H1 (cell line): ENCODE measurements at regions not wholly inside any gene's neighbourhood (a gene's known extent, or its start where the extent isn't known, plus 50 kb on each side); places are given as distances from the start of the nearest gene placed in this dataset.

Experiments used
- CTCF ChIA-PET: fragments of 300-600 bp; sonication (Branson Sonifier 250); formaldehyde crosslinking; loops from one replicate; lab custom pipeline; 2021; ENCODE audit not compliant: partially characterized antibody; lab: Charles Lee
- POLR2A ChIA-PET: fragments of 300-600 bp; sonication (Branson Sonifier 250); formaldehyde crosslinking; loops from one replicate; lab custom pipeline; 2021; ENCODE audit warnings: inconsistent platforms; ENCODE audit not compliant: partially characterized antibody; lab: Charles Lee
- DNase-seq, 2 experiments: peaks; one replicate each; pipeline versions ENCODE4 v3.0.0 to v3.0.0-alpha.2; 2010 to 2022; ENCODE audit warnings: low spot score in 2 of 2, low read depth in 1 of 2, mixed read lengths in 1 of 2
- FAIRE-seq: peaks from 2 replicates; lab custom pipeline; 2011; peaks lifted over from hg19 to GRCh38; lab: Jason Lieb, UNC
- H2AFZ ChIP-seq: 2 replicates; pipeline ENCODE4 v1.8.1; 2012; ENCODE audit warnings: low read length, inconsistent platforms
- H2AK5ac ChIP-seq: 2 replicates; pipeline ENCODE4 v1.6.1; 2013; ENCODE audit warnings: low read depth, low read length
- H2BK120ac ChIP-seq: replicated peaks from 2 replicates; pipeline ENCODE3; 2013; ENCODE audit warnings: low read depth, low read length, inconsistent platforms
- H2BK12ac ChIP-seq: 2 replicates; pipeline ENCODE4 v1.6.1; 2013; ENCODE audit warnings: low read depth, low read length
- H2BK15ac ChIP-seq: 2 replicates; pipeline ENCODE4 v1.6.1; 2013; ENCODE audit warnings: low read length
- H2BK20ac ChIP-seq: 2 replicates; pipeline ENCODE4 v1.6.1; 2013; ENCODE audit warnings: low read length
- H2BK5ac ChIP-seq: 2 replicates; pipeline ENCODE4 v1.6.1; 2013; ENCODE audit warnings: low read depth, low read length
- H3K14ac ChIP-seq: 2 replicates; pipeline ENCODE4 v1.6.1; 2013; ENCODE audit warnings: inconsistent platforms; ENCODE audit not compliant: insufficient read length
- H3K18ac ChIP-seq: 2 replicates; pipeline ENCODE4 v1.6.1; 2013; ENCODE audit warnings: low read length; ENCODE audit errors: extremely low read depth
- H3K23ac ChIP-seq: 2 replicates; pipeline ENCODE4 v1.6.1; 2013; ENCODE audit warnings: inconsistent platforms; ENCODE audit not compliant: insufficient read length
- H3K23me2 ChIP-seq: 2 replicates; pipeline ENCODE4 v1.6.1; 2013; ENCODE audit warnings: low read depth, low read length
- H3K27ac ChIP-seq: 2 replicates; pipeline ENCODE4 v1.6.1; 2011; ENCODE audit warnings: low read depth, low read length, inconsistent platforms
- H3K27me3 ChIP-seq, 4 experiments: replicated peaks in 1 of 4; 1 replicate in 1 of 4; 2 replicates in 3 of 4; pipeline versions ENCODE4 v1.6.1 to v1.8.1; 2011 to 2013; ENCODE audit warnings: low read length in 3 of 4, mild to moderate bottlenecking in 3 of 4, inconsistent platforms in 2 of 4, mixed read lengths in 2 of 4, moderate library complexity in 1 of 4; ENCODE audit not compliant: control insufficient read depth in 3 of 4, insufficient read depth in 3 of 4; ENCODE audit errors: extremely low read depth in 1 of 4
- H3K36me3 ChIP-seq, 4 experiments: 2 replicates each; pipeline versions ENCODE4 v1.6.1 to v1.8.1; 2011 to 2013; ENCODE audit warnings: mild to moderate bottlenecking in 4 of 4, low read length in 3 of 4, moderate library complexity in 2 of 4, control low read depth in 1 of 4, inconsistent platforms in 1 of 4; ENCODE audit not compliant: insufficient read depth in 4 of 4, control insufficient read depth in 2 of 4
- H3K4ac ChIP-seq: replicated peaks from 2 replicates; pipeline ENCODE3; 2013; ENCODE audit warnings: low read length, low read depth, mixed read lengths, inconsistent platforms; ENCODE audit not compliant: insufficient read length
- H3K4me1 ChIP-seq, 4 experiments: replicated peaks in 1 of 4; 1 replicate in 1 of 4; 2 replicates in 3 of 4; pipeline versions ENCODE4 v1.6.1 to v1.8.1; 2011 to 2013; ENCODE audit warnings: low read length in 3 of 4, inconsistent platforms in 2 of 4, mixed read lengths in 1 of 4; ENCODE audit not compliant: insufficient read depth in 4 of 4, control insufficient read depth in 3 of 4
- H3K4me2 ChIP-seq, 2 experiments: 2 replicates each; pipeline versions ENCODE4 v1.6.1 to v1.8.1; 2011 to 2013; ENCODE audit warnings: low read depth in 2 of 2, low read length in 2 of 2, control low read depth in 1 of 2, inconsistent platforms in 1 of 2, mild to moderate bottlenecking in 1 of 2; ENCODE audit not compliant: insufficient read depth in 1 of 2
- H3K4me3 ChIP-seq, 4 experiments: fragments of 200-600, 300-600 bp in 1 of 4; sonication (generic), shearing (Covaris generic), sonication (Bioruptor Twin) in 1 of 4; 2 replicates each; pipeline versions ENCODE4 v1.5.1 to v1.8.1; 2011 to 2016; ENCODE audit warnings: low read length in 4 of 4, low read depth in 3 of 4, control low read depth in 2 of 4, inconsistent platforms in 2 of 4, mild to moderate bottlenecking in 2 of 4, mixed read lengths in 1 of 4, moderate library complexity in 1 of 4; ENCODE audit not compliant: insufficient read depth in 2 of 4; ENCODE audit errors: extremely low read depth in 1 of 4
- H3K56ac ChIP-seq: replicated peaks from 2 replicates; pipeline ENCODE3; 2013; ENCODE audit warnings: low read depth, mild to moderate bottlenecking, mixed read lengths, low read length, inconsistent platforms; ENCODE audit not compliant: insufficient read length
- H3K79me1 ChIP-seq: 2 replicates; pipeline ENCODE4 v1.6.1; 2013; ENCODE audit warnings: low read depth, low read length, control low read depth
- H3K79me2 ChIP-seq, 2 experiments: 2 replicates each; pipeline versions ENCODE4 v1.6.1 to v1.8.1; 2012 to 2013; ENCODE audit warnings: low read length in 2 of 2, mild to moderate bottlenecking in 2 of 2, inconsistent platforms in 1 of 2; ENCODE audit not compliant: insufficient read depth in 2 of 2, control insufficient read depth in 1 of 2
- H3K9ac ChIP-seq, 4 experiments: replicated peaks in 1 of 4; 1 replicate in 1 of 4; 2 replicates in 3 of 4; pipeline versions ENCODE4 v1.6.1 to v1.8.1; 2011 to 2013; ENCODE audit warnings: low read depth in 3 of 4, low read length in 3 of 4, control low read depth in 2 of 4, mild to moderate bottlenecking in 2 of 4, moderate library complexity in 2 of 4, inconsistent platforms in 1 of 4; ENCODE audit errors: extremely low read depth in 1 of 4
- H3K9me3 ChIP-seq, 2 experiments: 2 replicates each; pipeline versions ENCODE4 v1.6.1 to v1.8.1; 2012 to 2013; ENCODE audit warnings: mild to moderate bottlenecking in 2 of 2, moderate library complexity in 2 of 2, control low read depth in 1 of 2, inconsistent platforms in 1 of 2, low read depth in 1 of 2, low read length in 1 of 2, mixed read lengths in 1 of 2; ENCODE audit not compliant: insufficient read depth in 2 of 2
- H4K20me1 ChIP-seq, 2 experiments: replicated peaks in 1 of 2; 2 replicates each; pipeline versions ENCODE3 to v1.8.1; 2011 to 2013; ENCODE audit warnings: inconsistent platforms in 2 of 2, low read length in 2 of 2, mild to moderate bottlenecking in 1 of 2; ENCODE audit not compliant: insufficient read depth in 2 of 2, control insufficient read depth in 1 of 2
- H4K5ac ChIP-seq: 2 replicates; pipeline ENCODE4 v1.6.1; 2013; ENCODE audit warnings: low read length, low read depth, mixed read lengths, inconsistent platforms; ENCODE audit not compliant: insufficient read length
- H4K8ac ChIP-seq: 2 replicates; pipeline ENCODE4 v1.8.0; 2013; ENCODE audit warnings: mild to moderate bottlenecking, moderate library complexity, low read length, inconsistent platforms; ENCODE audit not compliant: insufficient read depth; ENCODE audit errors: extremely low read depth
- H4K91ac ChIP-seq: replicated peaks from 2 replicates; pipeline ENCODE3; 2013; ENCODE audit warnings: low read length, mixed read lengths, inconsistent platforms; ENCODE audit not compliant: insufficient read length
- ASH2L ChIP-seq: fragments of 200-600, 300-600 bp; sonication (generic); IDR thresholded peaks from one replicate; pipeline ENCODE4 v1.7.1; 2017; ENCODE audit warnings: low read length
- BCL11A ChIP-seq, 2 experiments: IDR thresholded peaks; one replicate each; pipeline ENCODE4 v1.6.1; 2011; ENCODE audit warnings: low read depth in 2 of 2, low read length in 2 of 2, mild to moderate bottlenecking in 2 of 2
- CBX8 ChIP-seq: fragments of 300-800, 300-1000 bp; sonication (generic); IDR thresholded peaks from 2 replicates; pipeline ENCODE4 v1.7.1; 2016; ENCODE audit warnings: low read depth, low read length, borderline replicate concordance
- CHD1 ChIP-seq: IDR thresholded peaks from 2 replicates; pipeline ENCODE4 v1.6.1; 2012; ENCODE audit warnings: low read depth, low read length, improper control_type of control experiment
- CHD2 ChIP-seq: IDR thresholded peaks from 2 replicates; pipeline ENCODE4 v1.6.1; 2012; ENCODE audit warnings: low read length, improper control_type of control experiment
- CREB1 ChIP-seq: IDR thresholded peaks from 2 replicates; pipeline ENCODE4 v1.6.1; 2012; ENCODE audit warnings: inconsistent platforms
- CTBP2 ChIP-seq: IDR thresholded peaks from 2 replicates; pipeline ENCODE4 v1.7.0; 2011; ENCODE audit warnings: borderline replicate concordance, mild to moderate bottlenecking, moderate library complexity, mixed read lengths, low read length; ENCODE audit not compliant: insufficient read depth, insufficient read length
- GTF2F1 ChIP-seq: IDR thresholded peaks from 2 replicates; pipeline ENCODE4 v1.6.1; 2012; ENCODE audit warnings: low read depth, low read length, improper control_type of control experiment, borderline replicate concordance
- JUN ChIP-seq: IDR thresholded peaks from 2 replicates; pipeline ENCODE4 v1.6.1; 2011; ENCODE audit warnings: low read depth, mild to moderate bottlenecking, improper control_type of control experiment, low read length
- MAX ChIP-seq: IDR thresholded peaks from 2 replicates; pipeline ENCODE4 v1.6.1; 2012; ENCODE audit warnings: inconsistent platforms
- POLR2AphosphoS5 ChIP-seq: IDR thresholded peaks from 2 replicates; pipeline ENCODE4 v1.6.1; 2011; ENCODE audit warnings: low read depth, low read length
- POU5F1 ChIP-seq: IDR thresholded peaks from 2 replicates; pipeline ENCODE4 v1.6.1; 2011; ENCODE audit warnings: low read depth, mild to moderate bottlenecking, low read length, moderate library complexity
- RAD21 ChIP-seq, 2 experiments: IDR thresholded peaks in 1 of 2; conservative IDR thresholded peaks in 1 of 2; 2 replicates each; pipeline ENCODE4 v1.6.1; 2011; ENCODE audit warnings: low read depth in 2 of 2, low read length in 2 of 2, improper control_type of control experiment in 1 of 2, inconsistent platforms in 1 of 2, mild to moderate bottlenecking in 1 of 2, moderate library complexity in 1 of 2
- RXRA ChIP-seq: IDR thresholded peaks from 2 replicates; pipeline ENCODE4 v1.6.1; 2011; ENCODE audit warnings: low read depth, mild to moderate bottlenecking, low read length, moderate library complexity; ENCODE audit not compliant: insufficient read depth
- SP1 ChIP-seq: IDR thresholded peaks from 2 replicates; pipeline ENCODE4 v1.6.1; 2011; ENCODE audit warnings: low read depth, low read length
- SRF ChIP-seq: IDR thresholded peaks from 2 replicates; pipeline ENCODE4 v1.6.1; 2011; ENCODE audit warnings: mild to moderate bottlenecking, low read depth, low read length, moderate library complexity
- WGBS, 2 experiments: shearing (Covaris generic) in 1 of 2; methylation state at CpG; one replicate each; pipeline versions ENCODE4 v1.1.6 to v1.1.7; 2013 to 2015; ENCODE audit warnings: low lambda C conversion rate in 2 of 2, mixed read lengths in 2 of 2, inconsistent platforms in 1 of 2, low coverage in 1 of 2, missing lambda C conversion rate in 1 of 2; ENCODE audit not compliant: insufficient replicate concordance in 2 of 2, insufficient coverage in 1 of 2, insufficient read length in 1 of 2; ENCODE audit errors: extremely low coverage in 1 of 2, missing lambda C conversion rate in 1 of 2; 5-methylcytosine and 5-hydroxymethylcytosine counted together

GRCh38 chr1:229135773-229136172, 135.1 kb upstream of the RAB4A start:
- FAIRE-seq = no peak

More at GRCh38 chr1:229135773-229136172, 135.1 kb upstream of the RAB4A start:
- no peak overlapping the region for H2BK12ac ChIP-seq
- H3K4me2 ChIP-seq = no peak overlapping the region
- 97% methylated on average over 2 of the region's 2 CpGs; no CpG with 5 or more reads in 1 of the 2 experiments for WGBS, 2 experiments
- peaks cover 9 to 13% of the 10 kb centered on the region in 2 experiments for H3K9me3 ChIP-seq
- no peak overlapping the region for H2BK20ac ChIP-seq
- H2BK15ac ChIP-seq = no peak overlapping the region
- no peak overlapping the region for H3K14ac ChIP-seq
- no peak overlapping the region for H2AK5ac ChIP-seq
- H3K9ac ChIP-seq = no peak overlapping the region
- no peaks in the 10 kb centered on the region; a peak in 1 of 7 replicates for H3K27me3 ChIP-seq
- no peak overlapping the region for H3K56ac ChIP-seq
- no peak overlapping the region for H3K4ac ChIP-seq
- no peak overlapping the region for H3K18ac ChIP-seq
- CTCF ChIA-PET = no interaction called here
- DNase-seq = no peak
- H3K4me1 ChIP-seq = no peaks in the 10 kb centered on the region
- no peaks in the 10 kb centered on the region for H3K23me2 ChIP-seq
- H3K79me2 ChIP-seq = no peaks in the 10 kb centered on the region
- POLR2A ChIA-PET = no interaction called here
- H4K5ac ChIP-seq = no peak overlapping the region
- H3K4me3 ChIP-seq = no peak overlapping the region
- no peak overlapping the region for H4K8ac ChIP-seq
- H3K79me1 ChIP-seq = no peaks in the 10 kb centered on the region
- no peak overlapping the region for H2BK5ac ChIP-seq
- H2BK120ac ChIP-seq = no peak overlapping the region
- TF ChIP-seq GTF2F1 = no peak
- no peak for TF ChIP-seq CREB1
- no peak for TF ChIP-seq MAX
- TF ChIP-seq RAD21 (IDR thresholded peaks at IDR 0.05 in 1 of 2, conservative IDR thresholded peaks at IDR 0.05 in 1 of 2; ENCODE audit: low read depth in 2 of 2, low read length in 2 of 2) = no peak
- TF ChIP-seq BCL11A (IDR thresholded peaks at IDR 0.05; ENCODE audit: low read depth in 2 of 2, low read length in 2 of 2) = no peak
- TF ChIP-seq ASH2L = no peak
- no peak for TF ChIP-seq SP1
- no peak for TF ChIP-seq POLR2AphosphoS5
- no peak for TF ChIP-seq JUN
- TF ChIP-seq CHD1 = no peak
- no peak for TF ChIP-seq CTBP2
- no peak for TF ChIP-seq CHD2
- no peak for TF ChIP-seq CBX8
- TF ChIP-seq SRF = no peak
- TF ChIP-seq POU5F1 = no peak
- TF ChIP-seq RXRA = no peak
- H4K20me1 ChIP-seq = no peaks in the 10 kb centered on the region
- H2AFZ ChIP-seq = no peak overlapping the region
- H3K27ac ChIP-seq = no peak overlapping the region
- H3K23ac ChIP-seq = no peak overlapping the region
- no peak overlapping the region for H4K91ac ChIP-seq
- no peaks in the 10 kb centered on the region for H3K36me3 ChIP-seq
